GM23338 (cell line): ENCODE measurements at regions not wholly inside any gene's neighbourhood (a gene's known extent, or its start where the extent isn't known, plus 50 kb on each side); places are given as distances from the start of the nearest gene placed in this dataset.

Experiments
- ATAC-seq: fragments of 200-7000 bp; cut with Tn5 transposase; 3 replicates; pipeline ENCODE4 v1.9.1; 2020
- DNase-seq: peaks from one replicate; pipeline ENCODE4 v3.0.0-alpha.2; 2015; ENCODE audit warnings: low spot score
- H2AFZ ChIP-seq: fragments of 200-600 bp; sonication (generic); 2 replicates; pipeline ENCODE4 v1.8.0; 2016; ENCODE audit warnings: antibody characterized with exemption, mild to moderate bottlenecking, moderate library complexity
- H3F3A ChIP-seq: fragments of 200-600 bp; sonication (generic); replicated peaks from 2 replicates; pipeline ENCODE4 v1.8.0; 2017; ENCODE audit warnings: antibody characterized with exemption, mixed run types, low read depth
- H3K27ac ChIP-seq: fragments of 200-600 bp; sonication (generic); 2 replicates; pipeline ENCODE4 v1.6.1; 2016; ENCODE audit warnings: low read depth
- H3K27me3 ChIP-seq: fragments of 200-600 bp; sonication (generic); 2 replicates; pipeline ENCODE4 v1.8.0; 2016; ENCODE audit warnings: mild to moderate bottlenecking, mixed run types, moderate library complexity; ENCODE audit not compliant: insufficient read depth
- H3K36me3 ChIP-seq: fragments of 200-600 bp; sonication (generic); 2 replicates; pipeline ENCODE4 v1.8.0; 2016; ENCODE audit warnings: mild to moderate bottlenecking; ENCODE audit not compliant: insufficient read depth
- H3K4me1 ChIP-seq: fragments of 200-600 bp; sonication (generic); 2 replicates; pipeline ENCODE4 v1.8.0; 2016; ENCODE audit warnings: mild to moderate bottlenecking, moderate library complexity; ENCODE audit not compliant: insufficient read depth
- H3K4me2 ChIP-seq: fragments of 200-600 bp; sonication (generic); 2 replicates; pipeline ENCODE4 v1.7.1; 2017; ENCODE audit warnings: mixed run types
- H3K4me3 ChIP-seq: fragments of 200-600 bp; sonication (generic); 2 replicates; pipeline ENCODE4 v1.6.1; 2016; ENCODE audit warnings: mixed run types
- H3K79me2 ChIP-seq: fragments of 200-600 bp; sonication (generic); replicated peaks from 2 replicates; pipeline ENCODE4 v1.8.0; 2017; ENCODE audit warnings: mild to moderate bottlenecking; ENCODE audit not compliant: insufficient read depth
- H3K9me2 ChIP-seq: fragments of 200-600 bp; sonication (generic); 2 replicates; pipeline ENCODE4 v1.8.0; 2017; ENCODE audit not compliant: insufficient read depth
- H4K20me1 ChIP-seq: fragments of 200-600 bp; sonication (generic); replicated peaks from 2 replicates; pipeline ENCODE4 v1.8.0; 2017; ENCODE audit warnings: mild to moderate bottlenecking; ENCODE audit not compliant: insufficient read depth
- H3K27ac Mint-ChIP-seq: 2 replicates; pipeline ENCODE4 v1.8.0; 2020; ENCODE audit warnings: inconsistent platforms, mild to moderate bottlenecking, moderate library complexity, mixed read lengths
- H3K27me3 Mint-ChIP-seq: 3 replicates; pipeline ENCODE4 v1.8.0; 2022; ENCODE audit warnings: low read depth, mild to moderate bottlenecking, moderate library complexity, mixed read lengths, inconsistent platforms; ENCODE audit not compliant: insufficient read depth, poor library complexity
- H3K36me3 Mint-ChIP-seq: 3 replicates; pipeline ENCODE4 v1.8.0; 2021; ENCODE audit warnings: low read depth, mild to moderate bottlenecking, inconsistent platforms, moderate library complexity, mixed read lengths
- H3K4me1 Mint-ChIP-seq: 3 replicates; pipeline ENCODE4 v1.8.0; 2020; ENCODE audit warnings: mild to moderate bottlenecking, inconsistent platforms, mixed read lengths
- H3K4me3 Mint-ChIP-seq: 3 replicates; pipeline ENCODE4 v1.8.0; 2021; ENCODE audit warnings: moderate library complexity, mild to moderate bottlenecking, inconsistent platforms, mixed read lengths
- H3K9me3 Mint-ChIP-seq: 3 replicates; pipeline ENCODE4 v1.8.0; 2020; ENCODE audit warnings: moderate library complexity, mild to moderate bottlenecking, inconsistent platforms, mixed read lengths
- EZH2phosphoT487 ChIP-seq: fragments of 200-600 bp; sonication (generic); IDR thresholded peaks from one replicate; pipeline ENCODE4 v1.8.1; 2018; ENCODE audit warnings: antibody characterized with exemption; ENCODE audit not compliant: unreplicated experiment
- JUNB ChIP-seq: IDR thresholded peaks from one replicate; pipeline ENCODE4 v1.6.1; 2016; ENCODE audit warnings: antibody characterized with exemption; ENCODE audit not compliant: unreplicated experiment
- NANOG ChIP-seq: IDR thresholded peaks from 2 replicates; pipeline ENCODE4 v1.6.1; 2016; ENCODE audit warnings: antibody characterized with exemption, borderline replicate concordance
- POLR2AphosphoS5 ChIP-seq: IDR thresholded peaks from 2 replicates; pipeline ENCODE4 v1.6.1; 2016; ENCODE audit warnings: antibody characterized with exemption, low read depth
- STAT1 ChIP-seq: IDR thresholded peaks from one replicate; pipeline ENCODE4 v1.6.1; 2016; ENCODE audit warnings: antibody characterized with exemption; ENCODE audit not compliant: unreplicated experiment
- TF ChIP-seq, protein P1 (sequence below): fragments of 250-450 bp; sonication (Bioruptor Pico); IDR thresholded peaks from 2 replicates; pipeline ENCODE4 v1.5.0; 2020; ENCODE audit warnings: mild to moderate bottlenecking, moderate library complexity
- TF ChIP-seq, protein P2 (sequence below): IDR thresholded peaks from one replicate; pipeline ENCODE4 v1.6.1; 2018; ENCODE audit warnings: antibody characterized with exemption; ENCODE audit not compliant: unreplicated experiment
- TF ChIP-seq, protein P3 (sequence below), 2 experiments: fragments of 200-600 bp in 1 of 2; sonication (generic) in 1 of 2; conservative IDR thresholded peaks; 2 replicates each; pipeline versions ENCODE4 v1.5.1 to v1.6.1; 2016 to 2017; ENCODE audit warnings: antibody characterized with exemption in 2 of 2, low read depth in 2 of 2, mild to moderate bottlenecking in 2 of 2, moderate library complexity in 1 of 2

DNA sequence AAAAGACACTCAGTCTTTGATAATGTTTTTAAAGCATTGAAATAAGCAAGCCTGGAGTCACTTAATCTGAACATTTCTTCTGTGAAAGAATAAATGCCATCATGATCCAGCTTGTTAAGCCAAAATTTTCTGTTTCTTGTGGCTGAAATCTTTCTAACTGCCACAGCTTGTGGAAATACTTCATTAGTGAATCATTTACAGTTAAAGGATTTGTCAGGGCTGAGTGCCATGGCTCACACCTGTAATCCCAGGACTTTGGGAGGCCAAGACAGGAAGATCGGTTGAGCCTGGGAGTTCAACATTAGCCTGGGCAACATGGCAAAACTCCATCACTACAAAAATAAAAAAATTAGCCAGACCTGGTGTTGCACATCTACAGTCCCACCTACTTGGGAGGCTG is 93.3 kb upstream of the PDE5A start:
- no peak for DNase-seq
- H3K27me3 Mint-ChIP-seq, result no peaks in the 10 kb centered on the region
- H3K9me3 Mint-ChIP-seq, result peaks cover 39% of the 10 kb centered on the region
- Histone ChIP-seq H3K9me2 (no peaks in the 10 kb centered on the region), H4K20me1 (no peaks in the 10 kb centered on the region), H3K27me3 (no peaks in the 10 kb centered on the region), H3K4me1 (peaks cover 21% of the 10 kb centered on the region), H3F3A (no peaks in the 10 kb centered on the region), H3K36me3 (no peaks in the 10 kb centered on the region; the same call in 1 of the 2 replicates), H3K4me2 (no peak overlapping the region), H3K27ac (no peak overlapping the region), H3K4me3 (no peak overlapping the region), H2AFZ (no peak overlapping the region), H3K79me2 (no peaks in the 10 kb centered on the region)
- peaks cover 23% of the 10 kb centered on the region; the same call in 2 of the 3 replicates for H3K36me3 Mint-ChIP-seq
- no peak overlapping the region for H3K4me3 Mint-ChIP-seq
- ATAC-seq, result no peak
- H3K27ac Mint-ChIP-seq, result no peak overlapping the region
- peaks cover 22% of the 10 kb centered on the region for H3K4me1 Mint-ChIP-seq
- TF ChIP-seq NANOG (no peak), STAT1 (no peak), EZH2phosphoT487 (no peak)
- TF ChIP-seq, protein P1, sequence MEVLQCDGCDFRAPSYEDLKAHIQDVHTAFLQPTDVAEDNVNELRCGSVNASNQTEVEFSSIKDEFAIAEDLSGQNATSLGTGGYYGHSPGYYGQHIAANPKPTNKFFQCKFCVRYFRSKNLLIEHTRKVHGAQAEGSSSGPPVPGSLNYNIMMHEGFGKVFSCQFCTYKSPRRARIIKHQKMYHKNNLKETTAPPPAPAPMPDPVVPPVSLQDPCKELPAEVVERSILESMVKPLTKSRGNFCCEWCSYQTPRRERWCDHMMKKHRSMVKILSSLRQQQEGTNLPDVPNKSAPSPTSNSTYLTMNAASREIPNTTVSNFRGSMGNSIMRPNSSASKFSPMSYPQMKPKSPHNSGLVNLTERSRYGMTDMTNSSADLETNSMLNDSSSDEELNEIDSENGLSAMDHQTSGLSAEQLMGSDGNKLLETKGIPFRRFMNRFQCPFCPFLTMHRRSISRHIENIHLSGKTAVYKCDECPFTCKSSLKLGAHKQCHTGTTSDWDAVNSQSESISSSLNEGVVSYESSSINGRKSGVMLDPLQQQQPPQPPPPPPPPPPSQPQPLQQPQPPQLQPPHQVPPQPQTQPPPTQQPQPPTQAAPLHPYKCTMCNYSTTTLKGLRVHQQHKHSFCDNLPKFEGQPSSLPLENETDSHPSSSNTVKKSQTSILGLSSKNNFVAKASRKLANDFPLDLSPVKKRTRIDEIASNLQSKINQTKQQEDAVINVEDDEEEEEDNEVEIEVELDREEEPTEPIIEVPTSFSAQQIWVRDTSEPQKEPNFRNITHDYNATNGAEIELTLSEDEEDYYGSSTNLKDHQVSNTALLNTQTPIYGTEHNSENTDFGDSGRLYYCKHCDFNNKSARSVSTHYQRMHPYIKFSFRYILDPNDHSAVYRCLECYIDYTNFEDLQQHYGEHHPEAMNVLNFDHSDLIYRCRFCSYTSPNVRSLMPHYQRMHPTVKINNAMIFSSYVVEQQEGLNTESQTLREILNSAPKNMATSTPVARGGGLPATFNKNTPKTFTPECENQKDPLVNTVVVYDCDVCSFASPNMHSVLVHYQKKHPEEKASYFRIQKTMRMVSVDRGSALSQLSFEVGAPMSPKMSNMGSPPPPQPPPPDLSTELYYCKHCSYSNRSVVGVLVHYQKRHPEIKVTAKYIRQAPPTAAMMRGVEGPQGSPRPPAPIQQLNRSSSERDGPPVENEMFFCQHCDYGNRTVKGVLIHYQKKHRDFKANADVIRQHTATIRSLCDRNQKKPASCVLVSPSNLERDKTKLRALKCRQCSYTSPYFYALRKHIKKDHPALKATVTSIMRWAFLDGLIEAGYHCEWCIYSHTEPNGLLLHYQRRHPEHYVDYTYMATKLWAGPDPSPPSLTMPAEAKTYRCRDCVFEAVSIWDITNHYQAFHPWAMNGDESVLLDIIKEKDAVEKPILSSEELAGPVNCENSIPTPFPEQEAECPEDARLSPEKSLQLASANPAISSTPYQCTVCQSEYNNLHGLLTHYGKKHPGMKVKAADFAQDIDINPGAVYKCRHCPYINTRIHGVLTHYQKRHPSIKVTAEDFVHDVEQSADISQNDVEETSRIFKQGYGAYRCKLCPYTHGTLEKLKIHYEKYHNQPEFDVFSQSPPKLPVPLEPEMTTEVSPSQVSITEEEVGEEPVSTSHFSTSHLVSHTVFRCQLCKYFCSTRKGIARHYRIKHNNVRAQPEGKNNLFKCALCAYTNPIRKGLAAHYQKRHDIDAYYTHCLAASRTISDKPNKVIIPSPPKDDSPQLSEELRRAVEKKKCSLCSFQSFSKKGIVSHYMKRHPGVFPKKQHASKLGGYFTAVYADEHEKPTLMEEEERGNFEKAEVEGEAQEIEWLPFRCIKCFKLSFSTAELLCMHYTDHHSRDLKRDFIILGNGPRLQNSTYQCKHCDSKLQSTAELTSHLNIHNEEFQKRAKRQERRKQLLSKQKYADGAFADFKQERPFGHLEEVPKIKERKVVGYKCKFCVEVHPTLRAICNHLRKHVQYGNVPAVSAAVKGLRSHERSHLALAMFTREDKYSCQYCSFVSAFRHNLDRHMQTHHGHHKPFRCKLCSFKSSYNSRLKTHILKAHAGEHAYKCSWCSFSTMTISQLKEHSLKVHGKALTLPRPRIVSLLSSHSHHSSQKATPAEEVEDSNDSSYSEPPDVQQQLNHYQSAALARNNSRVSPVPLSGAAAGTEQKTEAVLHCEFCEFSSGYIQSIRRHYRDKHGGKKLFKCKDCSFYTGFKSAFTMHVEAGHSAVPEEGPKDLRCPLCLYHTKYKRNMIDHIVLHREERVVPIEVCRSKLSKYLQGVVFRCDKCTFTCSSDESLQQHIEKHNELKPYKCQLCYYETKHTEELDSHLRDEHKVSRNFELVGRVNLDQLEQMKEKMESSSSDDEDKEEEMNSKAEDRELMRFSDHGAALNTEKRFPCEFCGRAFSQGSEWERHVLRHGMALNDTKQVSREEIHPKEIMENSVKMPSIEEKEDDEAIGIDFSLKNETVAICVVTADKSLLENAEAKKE (CRISPR knock-in tag), result no peak

DNA sequence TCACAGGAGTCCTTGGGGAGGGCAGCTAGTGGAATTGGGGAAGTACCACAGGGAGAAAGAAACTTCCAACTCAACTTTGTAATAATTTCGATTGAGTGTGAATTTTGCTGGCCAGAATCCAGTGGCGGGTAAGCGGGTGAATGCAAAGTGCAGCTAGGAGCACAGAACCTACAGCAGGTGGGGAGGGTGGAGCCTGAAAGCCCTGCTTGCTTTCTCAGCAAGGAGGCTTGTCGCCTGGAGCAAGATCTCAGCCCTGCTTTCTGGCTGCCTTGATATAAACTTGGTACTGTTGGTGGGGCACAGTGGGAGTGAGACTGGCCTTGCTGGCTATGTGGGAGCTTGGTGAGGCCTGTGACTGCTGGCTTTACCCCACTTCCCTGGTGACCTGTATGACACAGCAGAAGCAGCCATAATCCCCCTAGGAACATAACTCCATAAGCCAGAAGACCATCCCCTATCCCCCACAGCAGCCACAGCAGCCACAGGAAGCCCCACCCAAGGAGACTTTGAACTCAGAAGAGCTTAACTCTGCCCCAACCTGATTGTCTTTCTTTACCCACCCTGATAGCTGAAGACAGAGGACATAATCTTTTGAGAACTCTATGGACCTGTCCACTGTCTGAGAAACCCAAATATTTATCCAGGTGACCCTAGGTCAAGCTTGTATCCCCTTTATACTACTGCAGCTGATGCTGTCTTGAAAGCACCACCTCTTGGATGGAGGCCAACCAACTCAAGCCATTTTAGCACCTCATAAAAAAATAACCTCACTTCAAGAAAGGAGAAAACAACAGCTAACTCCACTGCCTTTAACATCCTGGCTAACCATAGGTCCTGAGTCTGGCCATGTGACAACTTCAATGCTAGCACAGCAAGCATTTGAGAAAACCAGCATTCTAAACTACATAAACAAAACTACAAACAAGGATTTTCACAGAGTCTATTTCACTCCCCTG is 87.2 kb upstream of the PDE5A start:
- no peak for DNase-seq
- Histone ChIP-seq H3K4me1 (no peaks in the 10 kb centered on the region), H3K79me2 (no peaks in the 10 kb centered on the region), H2AFZ (no peak overlapping the region), H3K27ac (no peak overlapping the region), H3K36me3 (no peaks in the 10 kb centered on the region; the same call in none of the 2 replicates), H3F3A (no peaks in the 10 kb centered on the region), H3K4me3 (no peak overlapping the region), H3K9me2 (no peaks in the 10 kb centered on the region), H3K27me3 (no peaks in the 10 kb centered on the region), H3K4me2 (no peak overlapping the region), H4K20me1 (no peaks in the 10 kb centered on the region)
- ATAC-seq, result no peak
- Mint-ChIP-seq H3K4me1 (no peaks in the 10 kb centered on the region), H3K9me3 (peaks cover 63% of the 10 kb centered on the region), H3K36me3 (peaks cover 38% of the 10 kb centered on the region), H3K4me3 (no peak overlapping the region), H3K27ac (peak overlapping the region; percentile 61; the same call in 1 of the 2 replicates), H3K27me3 (no peaks in the 10 kb centered on the region)
- TF ChIP-seq, protein P2, sequence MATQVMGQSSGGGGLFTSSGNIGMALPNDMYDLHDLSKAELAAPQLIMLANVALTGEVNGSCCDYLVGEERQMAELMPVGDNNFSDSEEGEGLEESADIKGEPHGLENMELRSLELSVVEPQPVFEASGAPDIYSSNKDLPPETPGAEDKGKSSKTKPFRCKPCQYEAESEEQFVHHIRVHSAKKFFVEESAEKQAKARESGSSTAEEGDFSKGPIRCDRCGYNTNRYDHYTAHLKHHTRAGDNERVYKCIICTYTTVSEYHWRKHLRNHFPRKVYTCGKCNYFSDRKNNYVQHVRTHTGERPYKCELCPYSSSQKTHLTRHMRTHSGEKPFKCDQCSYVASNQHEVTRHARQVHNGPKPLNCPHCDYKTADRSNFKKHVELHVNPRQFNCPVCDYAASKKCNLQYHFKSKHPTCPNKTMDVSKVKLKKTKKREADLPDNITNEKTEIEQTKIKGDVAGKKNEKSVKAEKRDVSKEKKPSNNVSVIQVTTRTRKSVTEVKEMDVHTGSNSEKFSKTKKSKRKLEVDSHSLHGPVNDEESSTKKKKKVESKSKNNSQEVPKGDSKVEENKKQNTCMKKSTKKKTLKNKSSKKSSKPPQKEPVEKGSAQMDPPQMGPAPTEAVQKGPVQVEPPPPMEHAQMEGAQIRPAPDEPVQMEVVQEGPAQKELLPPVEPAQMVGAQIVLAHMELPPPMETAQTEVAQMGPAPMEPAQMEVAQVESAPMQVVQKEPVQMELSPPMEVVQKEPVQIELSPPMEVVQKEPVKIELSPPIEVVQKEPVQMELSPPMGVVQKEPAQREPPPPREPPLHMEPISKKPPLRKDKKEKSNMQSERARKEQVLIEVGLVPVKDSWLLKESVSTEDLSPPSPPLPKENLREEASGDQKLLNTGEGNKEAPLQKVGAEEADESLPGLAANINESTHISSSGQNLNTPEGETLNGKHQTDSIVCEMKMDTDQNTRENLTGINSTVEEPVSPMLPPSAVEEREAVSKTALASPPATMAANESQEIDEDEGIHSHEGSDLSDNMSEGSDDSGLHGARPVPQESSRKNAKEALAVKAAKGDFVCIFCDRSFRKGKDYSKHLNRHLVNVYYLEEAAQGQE, result no peak
- TF ChIP-seq POLR2AphosphoS5, result no peak
- TF ChIP-seq JUNB, result no peak
- TF ChIP-seq, protein P3, sequence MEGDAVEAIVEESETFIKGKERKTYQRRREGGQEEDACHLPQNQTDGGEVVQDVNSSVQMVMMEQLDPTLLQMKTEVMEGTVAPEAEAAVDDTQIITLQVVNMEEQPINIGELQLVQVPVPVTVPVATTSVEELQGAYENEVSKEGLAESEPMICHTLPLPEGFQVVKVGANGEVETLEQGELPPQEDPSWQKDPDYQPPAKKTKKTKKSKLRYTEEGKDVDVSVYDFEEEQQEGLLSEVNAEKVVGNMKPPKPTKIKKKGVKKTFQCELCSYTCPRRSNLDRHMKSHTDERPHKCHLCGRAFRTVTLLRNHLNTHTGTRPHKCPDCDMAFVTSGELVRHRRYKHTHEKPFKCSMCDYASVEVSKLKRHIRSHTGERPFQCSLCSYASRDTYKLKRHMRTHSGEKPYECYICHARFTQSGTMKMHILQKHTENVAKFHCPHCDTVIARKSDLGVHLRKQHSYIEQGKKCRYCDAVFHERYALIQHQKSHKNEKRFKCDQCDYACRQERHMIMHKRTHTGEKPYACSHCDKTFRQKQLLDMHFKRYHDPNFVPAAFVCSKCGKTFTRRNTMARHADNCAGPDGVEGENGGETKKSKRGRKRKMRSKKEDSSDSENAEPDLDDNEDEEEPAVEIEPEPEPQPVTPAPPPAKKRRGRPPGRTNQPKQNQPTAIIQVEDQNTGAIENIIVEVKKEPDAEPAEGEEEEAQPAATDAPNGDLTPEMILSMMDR (conservative IDR thresholded peaks at IDR 0.05; ENCODE audit: low read depth in 2 of 2), result no peak
